HL-60/S4 (cell line): ENCODE measurements at regions not wholly inside any gene's neighbourhood (a gene's known extent, or its start where the extent isn't known, plus 50 kb on each side); places are given as distances from the start of the nearest gene placed in this dataset.

Experiments
- in situ Hi-C: fragments of 300-500 bp; cut with MboI; formaldehyde crosslinking; loops from 2 replicates; pipeline ENCODE4 v1.14.3; 2022; ENCODE audit warnings: low sequenced_read_pairs

- in situ Hi-C loops = no loop called here
Measured at GRCh38 chr22:34299496-34299895, 379.2 kb upstream of the LARGE1 start.

- in situ Hi-C loops = no loop called here
Measured at GRCh38 chr22:34301569-34301968, 381.3 kb upstream of the LARGE1 start.

GRCh38 chr22:34303656-34304055 is 383.4 kb upstream of the LARGE1 start:
- in situ Hi-C loops = no loop called here

- in situ Hi-C loops = no loop called here
Measured at GRCh38 chr22:34306361-34306760, 386.1 kb upstream of the LARGE1 start.

- in situ Hi-C loops = no loop called here
Measured at GRCh38 chr22:34308101-34308500, 387.8 kb upstream of the LARGE1 start.

GRCh38 chr22:34319346-34319745 is 399.1 kb upstream of the LARGE1 start:
- in situ Hi-C loops = no loop called here

- in situ Hi-C loops = no loop called here
Measured at GRCh38 chr22:34324763-34325162, 404.5 kb upstream of the LARGE1 start.

- in situ Hi-C loops = no loop called here
Measured at GRCh38 chr22:34326901-34327300, 406.6 kb upstream of the LARGE1 start.

GRCh38 chr22:34330432-34330831 is 410.2 kb upstream of the LARGE1 start:
- in situ Hi-C loops = no loop called here

GRCh38 chr22:34333285-34333684 is 413.0 kb upstream of the LARGE1 start:
- in situ Hi-C loops = no loop called here

- in situ Hi-C loops = no loop called here
Measured at GRCh38 chr22:34334893-34335292, 414.6 kb upstream of the LARGE1 start.

- in situ Hi-C loops = no loop called here
Measured at GRCh38 chr22:34344702-34345101, 424.4 kb upstream of the LARGE1 start.

GRCh38 chr22:34354071-34354817 is 434.0 kb upstream of the LARGE1 start:
- in situ Hi-C loops = no loop called here

GRCh38 chr22:34356481-34356880 is 436.2 kb upstream of the LARGE1 start:
- in situ Hi-C loops = no loop called here

GRCh38 chr22:34370711-34371110 is 450.4 kb upstream of the LARGE1 start:
- in situ Hi-C loops = no loop called here

- in situ Hi-C loops = no loop called here
Measured at GRCh38 chr22:34379825-34380224, 459.5 kb upstream of the LARGE1 start.

GRCh38 chr22:34380532-34380931 is 460.3 kb upstream of the LARGE1 start:
- in situ Hi-C loops = no loop called here

- in situ Hi-C loops = no loop called here
Measured at GRCh38 chr22:34390400-34390799, 470.1 kb upstream of the LARGE1 start.

- in situ Hi-C loops = no loop called here
Measured at GRCh38 chr22:34395370-34395769, 475.1 kb upstream of the LARGE1 start.

- in situ Hi-C loops = loop anchor here (10.0 kb wide), 1 partner anchor 741 kb away; no protein-coding TSS in a partner anchor
Measured at GRCh38 chr22:34403667-34404066, 483.4 kb upstream of the LARGE1 start.

GRCh38 chr22:34410111-34410510 is 489.8 kb upstream of the LARGE1 start:
- in situ Hi-C loops = no loop called here

- in situ Hi-C loops = no loop called here
Measured at GRCh38 chr22:34414467-34415440, 494.5 kb upstream of the LARGE1 start.
